Lower lobe of right lung (tissue), 2 donors: ENCODE measurements at regions not wholly inside any gene's neighbourhood (a gene's known extent, or its start where the extent isn't known, plus 50 kb on each side); places are given as distances from the start of the nearest gene placed in this dataset.

Experiments
- ATAC-seq, 2 donors: fragments of 200-7000 bp; cut with Tn5 transposase; one replicate each; pipeline ENCODE4 v1.9.1; 2020 to 2022; ENCODE audit warnings: mild to moderate bottlenecking in 2 of 2, moderate library complexity in 2 of 2
- DNase-seq: peaks from one replicate; pipeline ENCODE4 v3.0.0-alpha.2; 2020
- H3K27ac ChIP-seq: fragments of 200-600 bp; one replicate; pipeline ENCODE4 v1.8.0; 2022
- H3K27me3 ChIP-seq: fragments of 200-600 bp; one replicate; pipeline ENCODE4 v1.8.0; 2022; ENCODE audit warnings: low read depth
- H3K36me3 ChIP-seq: fragments of 200-600 bp; one replicate; pipeline ENCODE4 v1.8.0; 2022; ENCODE audit warnings: mild to moderate bottlenecking
- H3K4me1 ChIP-seq: fragments of 200-600 bp; one replicate; pipeline ENCODE4 v1.8.0; 2022
- H3K4me3 ChIP-seq: fragments of 200-600 bp; one replicate; pipeline ENCODE4 v1.8.0; 2022; ENCODE audit warnings: mild to moderate bottlenecking
- H3K9me3 ChIP-seq: fragments of 200-600 bp; one replicate; pipeline ENCODE4 v1.8.0; 2022
- CTCF ChIP-seq: fragments of 200-600 bp; IDR thresholded peaks from one replicate; pipeline ENCODE4 v1.8.0; 2022; ENCODE audit warnings: antibody characterized with exemption, mild to moderate bottlenecking
- intact Hi-C: fragments of 100-400 bp; cut with DNase I; formaldehyde crosslinking; loops from one replicate; pipeline ENCODE4 v1.11.0; 2022
- donor health status: DM: no; HTN: yes; CAD: no; lungs with severe emphysema.

GRCh38 chr3:77795013-77795412 lies 755.1 kb downstream of the ROBO2 start:
- no peaks in the 10 kb centered on the region for H3K9me3 ChIP-seq
- ATAC-seq (peak in 1 of 2 donors; percentile 19), DNase-seq (peak; percentile 22)
- no peak for TF ChIP-seq CTCF
- H3K27me3 ChIP-seq: no peaks in the 10 kb centered on the region
- no peak overlapping the region for H3K27ac ChIP-seq
- H3K4me1 ChIP-seq: no peaks in the 10 kb centered on the region
- no peak overlapping the region for H3K4me3 ChIP-seq
- no peaks in the 10 kb centered on the region for H3K36me3 ChIP-seq
- intact Hi-C loops: no loop called here

- no peak overlapping the region for H3K4me3 ChIP-seq
- H3K27ac ChIP-seq: no peak overlapping the region
- ATAC-seq (no peak), DNase-seq (no peak)
- no peaks in the 10 kb centered on the region for H3K27me3 ChIP-seq
- H3K4me1 ChIP-seq: no peaks in the 10 kb centered on the region
- H3K36me3 ChIP-seq: no peaks in the 10 kb centered on the region
- intact Hi-C loops: no loop called here
- H3K9me3 ChIP-seq: no peaks in the 10 kb centered on the region
- no peak for TF ChIP-seq CTCF
Observed at GRCh38 chr3:77799278-77799677, 759.4 kb downstream of the ROBO2 start.

GRCh38 chr3:77800893-77801292 lies 761.0 kb downstream of the ROBO2 start:
- no peak overlapping the region for H3K4me3 ChIP-seq
- H3K4me1 ChIP-seq: no peaks in the 10 kb centered on the region
- no peak overlapping the region for H3K27ac ChIP-seq
- H3K9me3 ChIP-seq: no peaks in the 10 kb centered on the region
- DNase-seq (no peak), ATAC-seq (no peak)
- TF ChIP-seq CTCF: no peak
- no peaks in the 10 kb centered on the region for H3K27me3 ChIP-seq
- intact Hi-C loops: no loop called here
- no peaks in the 10 kb centered on the region for H3K36me3 ChIP-seq

- ATAC-seq: no peak
- intact Hi-C loops: no loop called here
- no peaks in the 10 kb centered on the region for H3K4me1 ChIP-seq
- H3K36me3 ChIP-seq: no peaks in the 10 kb centered on the region
- H3K9me3 ChIP-seq: no peaks in the 10 kb centered on the region
- no peak overlapping the region for H3K27ac ChIP-seq
- H3K4me3 ChIP-seq: no peak overlapping the region
- no peak for TF ChIP-seq CTCF
- no peaks in the 10 kb centered on the region for H3K27me3 ChIP-seq
- DNase-seq: no peak
Observed at GRCh38 chr3:77807312-77807711, 767.4 kb downstream of the ROBO2 start.

GRCh38 chr3:77814845-77815244 lies 774.9 kb downstream of the ROBO2 start:
- Histone ChIP-seq H3K4me3 (no peak overlapping the region), H3K9me3 (no peaks in the 10 kb centered on the region), H3K27me3 (no peaks in the 10 kb centered on the region), H3K36me3 (no peaks in the 10 kb centered on the region), H3K27ac (no peak overlapping the region), H3K4me1 (no peaks in the 10 kb centered on the region)
- no peak for ATAC-seq
- intact Hi-C loops: no loop called here
- no peak for TF ChIP-seq CTCF
- DNase-seq: no peak

- ATAC-seq: peak in 1 of 2 donors; percentile 21
- Histone ChIP-seq H3K36me3 (no peaks in the 10 kb centered on the region), H3K9me3 (no peaks in the 10 kb centered on the region), H3K27ac (no peak overlapping the region), H3K27me3 (no peaks in the 10 kb centered on the region), H3K4me1 (no peaks in the 10 kb centered on the region), H3K4me3 (no peak overlapping the region)
- no peak for TF ChIP-seq CTCF
- intact Hi-C loops: no loop called here
- DNase-seq: no peak
Observed at GRCh38 chr3:77815467-77815866, 775.6 kb downstream of the ROBO2 start.
